DOHH2 (cell line): ENCODE measurements at regions not wholly inside any gene's neighbourhood (a gene's known extent, or its start where the extent isn't known, plus 50 kb on each side); places are given as distances from the start of the nearest gene placed in this dataset.

ENCODE experiments used
- H3F3A ChIP-seq: fragments of 200-600 bp; sonication (generic), shearing (Covaris generic); 2 replicates; pipeline ENCODE4 v1.6.0; 2016; ENCODE audit warnings: antibody characterized with exemption, mild to moderate bottlenecking; ENCODE audit not compliant: control insufficient read depth, insufficient read depth
- H3K27ac ChIP-seq: fragments of 200-600 bp; sonication (generic); 2 replicates; pipeline ENCODE4 v1.5.1; 2014; ENCODE audit warnings: low read depth, mild to moderate bottlenecking, low read length, moderate library complexity
- H3K27me3 ChIP-seq: fragments of 200-600 bp; sonication (generic); 2 replicates; pipeline ENCODE4 v1.6.1; 2014; ENCODE audit warnings: mild to moderate bottlenecking, low read length, mixed read lengths; ENCODE audit not compliant: control insufficient read depth
- H3K36me3 ChIP-seq: fragments of 200-600 bp; sonication (generic); 2 replicates; pipeline ENCODE4 v1.6.1; 2014; ENCODE audit warnings: mild to moderate bottlenecking, low read length, moderate library complexity, mixed read lengths; ENCODE audit not compliant: control insufficient read depth
- H3K4me1 ChIP-seq: fragments of 200-600 bp; sonication (generic); 2 replicates; pipeline ENCODE4 v1.6.1; 2014; ENCODE audit warnings: mild to moderate bottlenecking, low read length, mixed read lengths; ENCODE audit not compliant: control insufficient read depth
- H3K4me2 ChIP-seq: fragments of 200-600 bp; sonication (generic); 2 replicates; pipeline ENCODE4 v1.6.0; 2014; ENCODE audit warnings: mild to moderate bottlenecking, low read length, moderate library complexity
- H3K4me3 ChIP-seq: fragments of 200-600 bp; sonication (generic); 2 replicates; pipeline ENCODE4 v1.5.1; 2014; ENCODE audit warnings: mild to moderate bottlenecking, low read length, mixed read lengths
- H3K79me2 ChIP-seq: fragments of 200-600 bp; sonication (generic); 2 replicates; pipeline ENCODE4 v1.6.1; 2014; ENCODE audit warnings: mild to moderate bottlenecking, low read length, mixed read lengths; ENCODE audit not compliant: control insufficient read depth
- H3K9me2 ChIP-seq: fragments of 200-600 bp; sonication (generic); replicated peaks from 2 replicates; pipeline ENCODE4 v1.6.1; 2014; ENCODE audit warnings: mild to moderate bottlenecking, low read length, mixed read lengths; ENCODE audit not compliant: control insufficient read depth
- H3K9me3 ChIP-seq: fragments of 200-600 bp; sonication (generic); 2 replicates; pipeline ENCODE4 v1.6.1; 2014; ENCODE audit warnings: antibody characterized with exemption, low read length, mixed read lengths; ENCODE audit not compliant: control insufficient read depth, insufficient read depth
- H4K20me1 ChIP-seq: fragments of 200-600 bp; sonication (generic); 2 replicates; pipeline ENCODE4 v1.6.0; 2014; ENCODE audit warnings: low read depth, mild to moderate bottlenecking, antibody characterized with exemption, low read length, moderate library complexity; ENCODE audit not compliant: control insufficient read depth, insufficient read depth
- EZH2phosphoT487 ChIP-seq: fragments of 200-600 bp; sonication (generic); IDR thresholded peaks from 2 replicates; pipeline ENCODE4 v1.6.1; 2017; ENCODE audit warnings: borderline replicate concordance, mild to moderate bottlenecking, antibody characterized with exemption, low read length, moderate library complexity, mixed read lengths
- TF ChIP-seq, protein P1 (sequence below): fragments of 200-600 bp; sonication (generic); IDR thresholded peaks from one replicate; pipeline ENCODE4 v1.5.1; 2014; ENCODE audit warnings: antibody characterized with exemption, mild to moderate bottlenecking, low read depth, low read length; ENCODE audit not compliant: poor library complexity, severe bottlenecking

DNA sequence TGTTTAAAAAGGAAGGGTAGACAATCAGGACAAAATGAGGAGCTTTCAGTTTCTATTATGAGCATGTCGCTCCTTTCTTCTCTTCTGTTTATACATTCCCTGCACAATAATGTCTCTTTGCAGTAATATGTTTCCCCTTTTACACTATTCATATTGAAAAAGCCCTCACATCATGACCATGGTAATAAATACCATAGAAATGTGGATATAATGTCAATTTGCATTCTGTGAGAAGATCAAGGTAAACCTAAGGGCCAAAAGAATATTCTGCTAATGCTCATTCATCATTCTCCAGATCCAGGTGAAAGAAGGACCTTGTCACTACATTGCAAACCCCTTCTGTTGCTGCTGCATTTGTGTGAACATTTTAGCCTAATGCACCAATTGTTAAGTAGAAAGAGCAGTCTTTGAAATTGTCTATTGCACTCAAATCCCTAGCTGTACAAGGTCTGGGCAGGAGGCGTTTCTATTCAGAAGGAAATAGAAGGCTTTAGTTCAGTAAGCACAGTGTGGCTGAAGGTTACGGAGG is 117.6 kb upstream of the SOX21 start:
- no peaks in the 10 kb centered on the region for H3K9me2 ChIP-seq
- no peaks in the 10 kb centered on the region for H4K20me1 ChIP-seq
- H3K4me2 ChIP-seq = no peak overlapping the region
- no peak overlapping the region for H3K4me3 ChIP-seq
- TF ChIP-seq EZH2phosphoT487 = no peak
- TF ChIP-seq, protein P1, sequence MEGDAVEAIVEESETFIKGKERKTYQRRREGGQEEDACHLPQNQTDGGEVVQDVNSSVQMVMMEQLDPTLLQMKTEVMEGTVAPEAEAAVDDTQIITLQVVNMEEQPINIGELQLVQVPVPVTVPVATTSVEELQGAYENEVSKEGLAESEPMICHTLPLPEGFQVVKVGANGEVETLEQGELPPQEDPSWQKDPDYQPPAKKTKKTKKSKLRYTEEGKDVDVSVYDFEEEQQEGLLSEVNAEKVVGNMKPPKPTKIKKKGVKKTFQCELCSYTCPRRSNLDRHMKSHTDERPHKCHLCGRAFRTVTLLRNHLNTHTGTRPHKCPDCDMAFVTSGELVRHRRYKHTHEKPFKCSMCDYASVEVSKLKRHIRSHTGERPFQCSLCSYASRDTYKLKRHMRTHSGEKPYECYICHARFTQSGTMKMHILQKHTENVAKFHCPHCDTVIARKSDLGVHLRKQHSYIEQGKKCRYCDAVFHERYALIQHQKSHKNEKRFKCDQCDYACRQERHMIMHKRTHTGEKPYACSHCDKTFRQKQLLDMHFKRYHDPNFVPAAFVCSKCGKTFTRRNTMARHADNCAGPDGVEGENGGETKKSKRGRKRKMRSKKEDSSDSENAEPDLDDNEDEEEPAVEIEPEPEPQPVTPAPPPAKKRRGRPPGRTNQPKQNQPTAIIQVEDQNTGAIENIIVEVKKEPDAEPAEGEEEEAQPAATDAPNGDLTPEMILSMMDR = no peak
- H3K36me3 ChIP-seq = no peaks in the 10 kb centered on the region
- H3K4me1 ChIP-seq = no peaks in the 10 kb centered on the region
- H3K9me3 ChIP-seq = no peaks in the 10 kb centered on the region
- no peaks in the 10 kb centered on the region for H3K27me3 ChIP-seq
- H3K27ac ChIP-seq = no peak overlapping the region
- no peaks in the 10 kb centered on the region for H3F3A ChIP-seq
- H3K79me2 ChIP-seq = no peaks in the 10 kb centered on the region

DNA sequence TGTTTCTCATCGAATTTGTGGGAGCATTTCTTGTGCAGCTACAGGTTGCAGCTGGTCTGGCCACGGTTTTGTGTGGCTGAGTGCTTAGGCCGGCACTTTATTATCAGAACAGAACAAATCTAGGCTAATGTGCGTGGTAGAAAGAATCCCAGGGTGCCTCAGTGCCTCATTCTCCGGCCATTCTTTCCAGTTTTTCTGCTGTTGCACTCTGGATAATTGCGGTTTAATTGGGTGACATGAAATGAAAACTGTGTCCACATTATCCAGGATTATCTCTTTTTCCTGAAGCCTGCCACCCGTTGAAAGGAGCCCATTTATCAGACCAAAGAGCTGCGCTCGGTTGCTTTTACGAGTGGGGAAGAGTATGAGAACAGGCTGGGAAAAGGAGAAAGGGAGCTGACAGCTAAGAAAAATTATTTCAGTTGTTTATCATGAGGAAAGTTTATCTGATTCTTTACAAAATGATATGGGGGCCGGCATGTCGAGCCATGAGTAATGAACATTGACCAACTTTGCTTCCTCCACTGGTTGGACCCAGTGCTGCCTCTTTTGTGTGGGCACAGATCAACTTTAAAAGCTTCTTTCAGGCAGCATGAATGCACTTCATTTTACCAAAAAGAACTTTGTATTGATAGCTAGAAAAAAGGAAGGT is 117.0 kb upstream of the SOX21 start:
- no peak overlapping the region for H3K27ac ChIP-seq
- no peaks in the 10 kb centered on the region for H4K20me1 ChIP-seq
- no peaks in the 10 kb centered on the region for H3K4me1 ChIP-seq
- H3K4me3 ChIP-seq = no peak overlapping the region
- H3K79me2 ChIP-seq = no peaks in the 10 kb centered on the region
- TF ChIP-seq, protein P1 = no peak
- TF ChIP-seq EZH2phosphoT487 = no peak
- no peaks in the 10 kb centered on the region for H3F3A ChIP-seq
- H3K27me3 ChIP-seq = no peaks in the 10 kb centered on the region
- H3K9me2 ChIP-seq = no peaks in the 10 kb centered on the region
- H3K4me2 ChIP-seq = no peak overlapping the region
- H3K36me3 ChIP-seq = no peaks in the 10 kb centered on the region
- no peaks in the 10 kb centered on the region for H3K9me3 ChIP-seq

DNA sequence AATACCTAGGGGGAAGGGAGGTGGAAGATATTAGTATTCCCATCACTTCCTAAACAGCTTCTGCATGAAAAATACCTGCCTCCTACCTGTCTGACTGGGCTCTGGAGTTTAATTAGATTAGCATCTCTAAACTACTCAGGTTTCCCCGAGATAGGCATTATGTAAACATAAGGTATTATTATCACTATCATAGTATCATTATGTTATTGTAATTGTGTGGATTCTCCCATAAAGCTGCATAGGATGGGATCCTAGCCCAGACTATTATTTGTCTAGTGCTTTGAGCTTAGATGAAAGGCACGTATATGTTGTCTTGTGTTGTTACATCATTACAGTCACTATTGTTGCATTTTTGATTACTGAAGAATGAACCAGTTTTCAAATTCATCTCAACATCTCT is 115.2 kb upstream of the SOX21 start:
- Histone ChIP-seq H4K20me1 (no peaks in the 10 kb centered on the region), H3K36me3 (no peaks in the 10 kb centered on the region), H3K4me3 (no peak overlapping the region), H3K27ac (no peak overlapping the region), H3K27me3 (no peaks in the 10 kb centered on the region), H3F3A (no peaks in the 10 kb centered on the region), H3K4me2 (no peak overlapping the region), H3K9me3 (no peaks in the 10 kb centered on the region), H3K9me2 (no peaks in the 10 kb centered on the region), H3K79me2 (no peaks in the 10 kb centered on the region), H3K4me1 (no peaks in the 10 kb centered on the region)
- no peak for TF ChIP-seq EZH2phosphoT487
- TF ChIP-seq, protein P1 = no peak
